Keratinocyte (primary cell): ENCODE measurements at regions not wholly inside any gene's neighbourhood (a gene's known extent, or its start where the extent isn't known, plus 50 kb on each side); places are given as distances from the start of the nearest gene placed in this dataset.

Experiments
- DNase-seq: peaks from one replicate; pipeline ENCODE4 v3.0.0-alpha.2; 2011; ENCODE audit warnings: low read depth, missing footprints, low spot score
- FAIRE-seq: peaks from 2 replicates; lab custom pipeline; 2011; peaks lifted over from hg19 to GRCh38; lab: Jason Lieb, UNC
- H2AFZ ChIP-seq: 2 replicates; pipeline ENCODE4 v1.6.0; 2012; ENCODE audit warnings: low read length, control low read depth, inconsistent platforms; ENCODE audit not compliant: control insufficient read depth
- H3K27ac ChIP-seq: 2 replicates; pipeline ENCODE4 v1.5.1; 2011; ENCODE audit warnings: low read length; ENCODE audit not compliant: control insufficient read depth, insufficient read depth
- H3K27me3 ChIP-seq: 3 replicates; pipeline ENCODE4 v1.6.0; 2011; ENCODE audit warnings: low read length; ENCODE audit not compliant: control insufficient read depth, insufficient read depth; ENCODE audit errors: extremely low read depth
- H3K36me3 ChIP-seq, 2 experiments: 2 replicates in 1 of 2; 3 replicates in 1 of 2; pipeline ENCODE4 v1.5.1; 2011; ENCODE audit warnings: low read length in 2 of 2, mild to moderate bottlenecking in 1 of 2; ENCODE audit not compliant: control insufficient read depth in 2 of 2, insufficient read depth in 2 of 2; ENCODE audit errors: extremely low read depth in 1 of 2
- H3K4me1 ChIP-seq: 3 replicates; pipeline ENCODE4 v1.5.1; 2011; ENCODE audit warnings: low read length; ENCODE audit not compliant: control insufficient read depth, insufficient read depth; ENCODE audit errors: extremely low read depth
- H3K4me2 ChIP-seq: 3 replicates; pipeline ENCODE4 v1.6.0; 2011; ENCODE audit warnings: low read depth, low read length; ENCODE audit not compliant: control insufficient read depth, insufficient read depth; ENCODE audit errors: extremely low read depth
- H3K4me3 ChIP-seq, 3 experiments: fragments of 200-600 bp in 1 of 3; sonication (generic) in 1 of 3; 2 replicates in 2 of 3; 3 replicates in 1 of 3; pipeline ENCODE4 v1.5.1; 2011 to 2016; ENCODE audit warnings: low read length in 3 of 3, mild to moderate bottlenecking in 3 of 3, control low read depth in 2 of 3, inconsistent platforms in 1 of 3, low read depth in 1 of 3, mixed read lengths in 1 of 3, mixed run types in 1 of 3, moderate library complexity in 1 of 3; ENCODE audit not compliant: control insufficient read depth in 2 of 3, insufficient read depth in 2 of 3; ENCODE audit errors: extremely low read depth in 1 of 3
- H3K79me2 ChIP-seq: 2 replicates; pipeline ENCODE4 v1.6.0; 2012; ENCODE audit warnings: low read length; ENCODE audit not compliant: control insufficient read depth, insufficient read depth
- H3K9ac ChIP-seq: 3 replicates; pipeline ENCODE4 v1.6.0; 2011; ENCODE audit warnings: low read length; ENCODE audit not compliant: control insufficient read depth, insufficient read depth; ENCODE audit errors: extremely low read depth
- H3K9me1 ChIP-seq: 3 replicates; pipeline ENCODE4 v1.6.0; 2011; ENCODE audit warnings: low read length; ENCODE audit not compliant: control insufficient read depth, insufficient read depth; ENCODE audit errors: extremely low read depth
- H3K9me3 ChIP-seq: 2 replicates; pipeline ENCODE4 v1.5.1; 2012; ENCODE audit warnings: low read depth, low read length; ENCODE audit not compliant: control insufficient read depth
- H4K20me1 ChIP-seq: 3 replicates; pipeline ENCODE4 v1.6.0; 2011; ENCODE audit warnings: low read length; ENCODE audit not compliant: control insufficient read depth, insufficient read depth; ENCODE audit errors: extremely low read depth
- CTCF ChIP-seq, 3 experiments: IDR thresholded peaks in 1 of 3; conservative IDR thresholded peaks in 1 of 3; optimal IDR thresholded peaks in 1 of 3; 2 replicates in 2 of 3; 3 replicates in 1 of 3; pipeline versions ENCODE3 to v1.5.1; 2011; ENCODE audit warnings: low read length in 3 of 3, mild to moderate bottlenecking in 3 of 3, moderate library complexity in 2 of 3, control low read depth in 1 of 3, inconsistent platforms in 1 of 3; ENCODE audit not compliant: insufficient read depth in 2 of 3; ENCODE audit errors: extremely low read depth in 1 of 3
- EZH2 ChIP-seq: IDR thresholded peaks from one replicate; pipeline ENCODE4 v1.6.1; 2012; ENCODE audit warnings: inconsistent platforms, mild to moderate bottlenecking, low read length, moderate library complexity
- dilution Hi-C: fragments of 300-500 bp; cut with MboI; formaldehyde crosslinking; loops from one replicate; pipeline ENCODE4 v1.7.0; 2020; ENCODE audit warnings: low sequenced_read_pairs; ENCODE audit not compliant: extremely low pct_ligation_motif_present

GRCh38 chrX:69365349-69365748 lies 138.8 kb upstream of the NALF2 start:
- no peaks in the 10 kb centered on the region for H3K9me3 ChIP-seq
- H3K36me3 ChIP-seq = no peaks in the 10 kb centered on the region
- no peaks in the 10 kb centered on the region for H3K79me2 ChIP-seq
- no peak overlapping the region for H3K4me3 ChIP-seq
- DNase-seq = no peak
- H3K4me1 ChIP-seq = peaks cover 7% of the 10 kb centered on the region
- H2AFZ ChIP-seq = no peak overlapping the region
- H3K9ac ChIP-seq = no peak overlapping the region
- dilution Hi-C loops = no loop called here
- no peaks in the 10 kb centered on the region for H4K20me1 ChIP-seq
- H3K27ac ChIP-seq = no peak overlapping the region
- H3K9me1 ChIP-seq = no peaks in the 10 kb centered on the region
- no peak overlapping the region for H3K4me2 ChIP-seq
- FAIRE-seq = no peak
- no peak for TF ChIP-seq EZH2
- TF ChIP-seq CTCF (optimal IDR thresholded peaks at IDR 0.05 in 1 of 3, IDR thresholded peaks at IDR 0.05 in 1 of 3, conservative IDR thresholded peaks at IDR 0.05 in 1 of 3; ENCODE audit: extremely low read depth in 1 of 3, insufficient read depth in 2 of 3, low read length in 3 of 3) = no peak
- H3K27me3 ChIP-seq = no peaks in the 10 kb centered on the region

GRCh38 chrX:69362856-69363255 lies 141.3 kb upstream of the NALF2 start:
- Histone ChIP-seq H3K79me2 (no peaks in the 10 kb centered on the region), H3K27me3 (no peaks in the 10 kb centered on the region), H3K9ac (no peak overlapping the region), H3K36me3 (no peaks in the 10 kb centered on the region), H3K4me3 (no peak overlapping the region), H3K9me3 (no peaks in the 10 kb centered on the region), H3K27ac (no peak overlapping the region), H3K4me2 (no peak overlapping the region), H2AFZ (no peak overlapping the region), H4K20me1 (no peaks in the 10 kb centered on the region), H3K4me1 (peaks cover 7% of the 10 kb centered on the region), H3K9me1 (no peaks in the 10 kb centered on the region)
- TF ChIP-seq EZH2 (no peak), CTCF (optimal IDR thresholded peaks at IDR 0.05 in 1 of 3, IDR thresholded peaks at IDR 0.05 in 1 of 3, conservative IDR thresholded peaks at IDR 0.05 in 1 of 3; ENCODE audit: extremely low read depth in 1 of 3, insufficient read depth in 2 of 3, low read length in 3 of 3) (no peak)
- dilution Hi-C loops = no loop called here
- FAIRE-seq (no peak), DNase-seq (no peak)
